Endothelial cell of umbilical vein (primary cell): ENCODE measurements at regions not wholly inside any gene's neighbourhood (a gene's known extent, or its start where the extent isn't known, plus 50 kb on each side); places are given as distances from the start of the nearest gene placed in this dataset.

ENCODE experiments used
- EZH2 ChIP-seq: IDR thresholded peaks from 2 replicates; pipeline ENCODE4 v1.6.1; 2012; ENCODE audit warnings: borderline replicate concordance, low read depth, mild to moderate bottlenecking, moderate library complexity, low read length, inconsistent platforms; ENCODE audit not compliant: severe bottlenecking
- TF ChIP-seq, protein P1 (sequence below), 2 donors: IDR thresholded peaks; 1 replicate in 1 of 2; 2 replicates in 1 of 2; pipeline ENCODE4 v1.5.1; 2011; ENCODE audit warnings: low read length in 2 of 2, mild to moderate bottlenecking in 2 of 2, moderate library complexity in 2 of 2, control low read depth in 1 of 2, inconsistent platforms in 1 of 2, low read depth in 1 of 2; ENCODE audit not compliant: insufficient read depth in 1 of 2; ENCODE audit errors: extremely low read depth in 1 of 2

DNA sequence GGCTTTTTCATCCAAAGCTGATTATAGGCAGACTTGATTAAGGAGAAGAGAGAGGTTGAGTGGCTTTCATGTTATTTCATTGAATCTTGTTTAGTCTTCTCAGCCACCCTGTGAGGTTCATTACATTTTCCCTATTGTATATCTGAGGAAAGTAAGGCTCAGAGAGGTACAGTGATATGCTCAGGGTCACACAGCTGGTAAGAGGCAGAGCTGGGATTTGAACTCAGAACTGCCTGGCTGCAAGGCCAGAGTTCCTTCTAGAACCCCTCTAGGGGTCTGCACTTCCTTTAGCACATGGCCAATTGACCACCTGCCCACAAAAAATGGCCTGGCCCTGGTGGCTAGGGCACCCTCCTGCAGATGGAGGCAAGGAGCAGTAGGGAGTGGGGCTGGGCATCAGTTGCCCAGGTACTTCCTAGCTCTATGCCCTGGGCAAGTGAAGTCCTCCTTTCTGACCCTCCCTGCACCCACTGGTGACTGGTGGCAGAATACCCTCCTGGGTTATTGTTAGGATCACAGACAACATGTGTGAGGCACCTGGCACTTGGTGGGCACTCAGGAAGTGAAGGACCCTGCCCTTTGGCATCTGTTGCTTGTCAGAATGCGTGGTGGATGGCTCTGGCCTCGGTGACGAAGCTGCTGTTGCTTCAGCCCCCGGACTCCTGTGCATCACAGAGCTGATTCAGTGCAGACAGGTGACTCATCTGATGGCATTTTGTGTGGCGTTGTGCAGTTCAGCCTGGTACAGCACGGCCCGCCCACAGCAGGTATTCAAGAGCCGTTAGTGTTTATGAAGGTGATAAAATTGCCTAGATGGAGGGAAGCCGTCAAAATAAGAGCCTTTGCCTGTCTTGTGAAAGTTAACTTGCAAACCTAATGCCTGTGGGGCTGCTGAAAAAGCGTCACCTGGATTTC is 115.8 kb downstream of the SLC25A47 start:
- TF ChIP-seq, protein P1, sequence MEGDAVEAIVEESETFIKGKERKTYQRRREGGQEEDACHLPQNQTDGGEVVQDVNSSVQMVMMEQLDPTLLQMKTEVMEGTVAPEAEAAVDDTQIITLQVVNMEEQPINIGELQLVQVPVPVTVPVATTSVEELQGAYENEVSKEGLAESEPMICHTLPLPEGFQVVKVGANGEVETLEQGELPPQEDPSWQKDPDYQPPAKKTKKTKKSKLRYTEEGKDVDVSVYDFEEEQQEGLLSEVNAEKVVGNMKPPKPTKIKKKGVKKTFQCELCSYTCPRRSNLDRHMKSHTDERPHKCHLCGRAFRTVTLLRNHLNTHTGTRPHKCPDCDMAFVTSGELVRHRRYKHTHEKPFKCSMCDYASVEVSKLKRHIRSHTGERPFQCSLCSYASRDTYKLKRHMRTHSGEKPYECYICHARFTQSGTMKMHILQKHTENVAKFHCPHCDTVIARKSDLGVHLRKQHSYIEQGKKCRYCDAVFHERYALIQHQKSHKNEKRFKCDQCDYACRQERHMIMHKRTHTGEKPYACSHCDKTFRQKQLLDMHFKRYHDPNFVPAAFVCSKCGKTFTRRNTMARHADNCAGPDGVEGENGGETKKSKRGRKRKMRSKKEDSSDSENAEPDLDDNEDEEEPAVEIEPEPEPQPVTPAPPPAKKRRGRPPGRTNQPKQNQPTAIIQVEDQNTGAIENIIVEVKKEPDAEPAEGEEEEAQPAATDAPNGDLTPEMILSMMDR (IDR thresholded peaks at IDR 0.05; ENCODE audit: extremely low read depth in 1 of 2, insufficient read depth in 1 of 2, low read depth in 1 of 2, low read length in 2 of 2): no peak
- TF ChIP-seq EZH2: no peak
